Thyroid gland (tissue), 4 donors: ENCODE measurements at regions not wholly inside any gene's neighbourhood (a gene's known extent, or its start where the extent isn't known, plus 50 kb on each side); places are given as distances from the start of the nearest gene placed in this dataset.

Experiments used
- CTCF ChIP-seq, 6 experiments: fragments of 200-600 bp in 3 of 6; fragments of 450-650 bp in 3 of 6; sonication (generic) in 3 of 6; IDR thresholded peaks; one replicate each; pipeline ENCODE4 v1.5.1; 2016 to 2019; ENCODE audit warnings: antibody characterized with exemption in 6 of 6, mild to moderate bottlenecking in 2 of 6, inconsistent platforms in 1 of 6, moderate library complexity in 1 of 6
- POLR2A ChIP-seq, 2 donors: fragments of 450-650 bp; IDR thresholded peaks; one replicate each; pipeline ENCODE4 v1.6.1; 2017; ENCODE audit warnings: antibody characterized with exemption in 2 of 2, mild to moderate bottlenecking in 2 of 2, moderate library complexity in 1 of 2

- no peak for TF ChIP-seq CTCF (IDR thresholded peaks at IDR 0.05)
- TF ChIP-seq POLR2A (IDR thresholded peaks at IDR 0.05) = no peak
Measured at GRCh38 chr11:127656116-127656836, 655.7 kb upstream of the KIRREL3 start.
